ENCODE measurements at regions not wholly inside any gene's neighbourhood (a gene's known extent, or its start where the extent isn't known, plus 50 kb on each side); places are given as distances from the start of the nearest gene placed in this dataset.

GRCh38 chr10:44044549-44044948 lies 340.3 kb downstream of the CXCL12 start:
- TF ChIP-seq POLR2AphosphoS5 (IDR thresholded peaks at IDR 0.05; ENCODE audit: low read depth, low read length) (no peak), YY1 (IDR thresholded peaks at IDR 0.05; ENCODE audit: extremely low read depth, insufficient replicate concordance, low read depth, low read length) (no peak), ZFX (IDR thresholded peaks at IDR 0.05) (no peak), SIN3A (IDR thresholded peaks at IDR 0.05; ENCODE audit: low read depth) (no peak), CBX3 (IDR thresholded peaks at IDR 0.05; ENCODE audit: low read depth) (no peak), MAX (IDR thresholded peaks at IDR 0.05) (no peak), RAD21 (IDR thresholded peaks at IDR 0.05; ENCODE audit: low read depth) (no peak), ATF3 (IDR thresholded peaks at IDR 0.05) (no peak), SP1 (IDR thresholded peaks at IDR 0.05; ENCODE audit: low read depth) (no peak), CEBPB (IDR thresholded peaks at IDR 0.05; ENCODE audit: low read depth) (no peak), TCF7L2 (IDR thresholded peaks at IDR 0.05; ENCODE audit: borderline replicate concordance, extremely low read depth, insufficient read depth, insufficient read length) (no peak), CTCF (IDR thresholded peaks at IDR 0.05 in 2 of 3, conservative IDR thresholded peaks at IDR 0.05 in 1 of 3; ENCODE audit: borderline replicate concordance in 1 of 3, insufficient read depth in 1 of 3, low read depth in 2 of 3, low read length in 2 of 3) (no peak), POLR2A (IDR thresholded peaks at IDR 0.05; ENCODE audit: borderline replicate concordance, extremely low read depth, insufficient read depth, insufficient read length) (no peak), EGR1 (IDR thresholded peaks at IDR 0.05; ENCODE audit: low read depth) (no peak), ELF1 (IDR thresholded peaks at IDR 0.05; ENCODE audit: borderline replicate concordance, low read depth) (no peak), ZBTB33 (IDR thresholded peaks at IDR 0.05; ENCODE audit: extremely low read depth, insufficient replicate concordance, low read length) (no peak), EZH2 (IDR thresholded peaks at IDR 0.05) (no peak), EZH2phosphoT487 (IDR thresholded peaks at IDR 0.05; ENCODE audit: borderline replicate concordance) (no peak)
- Histone ChIP-seq H3K27me3 (ENCODE audit: insufficient read depth, low read length) (peaks cover 41% of the 10 kb centered on the region), H3K9ac (ENCODE audit: low read length) (no peak overlapping the region), H3K9me3 (ENCODE audit: control insufficient read depth in 1 of 2, insufficient read depth in 1 of 2, low read depth in 1 of 2, low read length in 2 of 2) (no peaks in the 10 kb centered on the region), H3K79me2 (ENCODE audit: insufficient read depth, low read length) (no peaks in the 10 kb centered on the region), H3K4me1 (ENCODE audit: control insufficient read depth in 1 of 2, insufficient read depth in 2 of 2, low read length in 2 of 2) (no peaks in the 10 kb centered on the region), H3K27ac (ENCODE audit: low read depth, low read length) (no peak overlapping the region), H3K4me3 (replicated peaks in 1 of 2; ENCODE audit: low read depth in 1 of 2, low read length in 2 of 2) (no peak overlapping the region), H4K20me1 (ENCODE audit: insufficient read depth) (no peaks in the 10 kb centered on the region), H2AFZ (ENCODE audit: low read depth, low read length, poor library complexity, severe bottlenecking) (no peak overlapping the region), H3K9me2 (ENCODE audit: insufficient read depth) (no peaks in the 10 kb centered on the region), H3K36me3 (ENCODE audit: control insufficient read depth in 1 of 2, insufficient read depth in 2 of 2, low read length in 2 of 2) (no peaks in the 10 kb centered on the region), H3K4me2 (ENCODE audit: low read length) (no peak overlapping the region)
- intact Hi-C loops (cut with micrococcal nuclease) = no loop called here
- RAD21 ChIA-PET (ENCODE audit: low non-redundant PET in 1 of 2, low total read pairs in 2 of 2, uncharacterized antibody in 2 of 2, unreplicated experiment in 2 of 2) = no interaction called here
- DNase-seq (ENCODE audit: low read depth, low spot score) (no peak), ATAC-seq (no peak)
- CTCF ChIA-PET = no interaction called here
- BruUV-seq (replicated peaks) = no TSS peak
- POLR2A ChIA-PET = no interaction called here

Data from HCT116 (cell line).